Hepatocyte (in vitro differentiated cells): ENCODE measurements at regions not wholly inside any gene's neighbourhood (a gene's known extent, or its start where the extent isn't known, plus 50 kb on each side); places are given as distances from the start of the nearest gene placed in this dataset.

Experiments used
- CTCF ChIP-seq: fragments of 200-600 bp; sonication (generic); IDR thresholded peaks from 2 replicates; pipeline ENCODE4 v1.5.1; 2016; ENCODE audit warnings: antibody characterized with exemption, mild to moderate bottlenecking; ENCODE audit not compliant: poor library complexity
- EZH2 ChIP-seq: fragments of 200-600 bp; sonication (generic); IDR thresholded peaks from 2 replicates; pipeline ENCODE4 v1.6.1; 2016; ENCODE audit warnings: antibody characterized with exemption, mild to moderate bottlenecking, borderline replicate concordance

- TF ChIP-seq CTCF: no peak
- TF ChIP-seq EZH2: no peak
Observed at GRCh38 chr11:34830648-34831047, 85.5 kb downstream of the APIP start.
